Spleen (tissue), 7 donors: ENCODE measurements at regions not wholly inside any gene's neighbourhood (a gene's known extent, or its start where the extent isn't known, plus 50 kb on each side); places are given as distances from the start of the nearest gene placed in this dataset.
"Not testable (repeated sequence)": the region's sequence is repeated elsewhere in the genome, so short reads cannot be mapped to it uniquely, and the experiment has no call there.

Source experiments
- CTCF ChIP-seq, 11 experiments: fragments of 200-600 bp in 7 of 11; fragments of 450-650 bp in 4 of 11; sonication (generic) in 4 of 11; IDR thresholded peaks in 8 of 11; conservative IDR thresholded peaks in 3 of 11; 1 replicate in 7 of 11; 2 replicates in 4 of 11; pipeline versions ENCODE4 v1.4.0 to v1.8.0; 2016 to 2021; ENCODE audit warnings: antibody characterized with exemption in 11 of 11, inconsistent platforms in 4 of 11, mild to moderate bottlenecking in 1 of 11
- POLR2A ChIP-seq, 3 donors: fragments of 450-650 bp; IDR thresholded peaks; one replicate each; pipeline ENCODE4 v1.5.1; 2017; ENCODE audit warnings: antibody characterized with exemption in 3 of 3, mild to moderate bottlenecking in 1 of 3
- POLR2AphosphoS5 ChIP-seq, 3 donors: sonication (generic); formaldehyde crosslinking; IDR thresholded peaks; one replicate each; pipeline ENCODE4 v1.5.1; 2017; ENCODE audit warnings: antibody characterized with exemption in 3 of 3
- donor health status: DM: no; HTN: no; CAD: no; lungs with moderate emphysema.
- donor health status: DM: no; HTN: no; CAD: no.
- donor health status: DM: no; HTN: no; CAD: no.

DNA sequence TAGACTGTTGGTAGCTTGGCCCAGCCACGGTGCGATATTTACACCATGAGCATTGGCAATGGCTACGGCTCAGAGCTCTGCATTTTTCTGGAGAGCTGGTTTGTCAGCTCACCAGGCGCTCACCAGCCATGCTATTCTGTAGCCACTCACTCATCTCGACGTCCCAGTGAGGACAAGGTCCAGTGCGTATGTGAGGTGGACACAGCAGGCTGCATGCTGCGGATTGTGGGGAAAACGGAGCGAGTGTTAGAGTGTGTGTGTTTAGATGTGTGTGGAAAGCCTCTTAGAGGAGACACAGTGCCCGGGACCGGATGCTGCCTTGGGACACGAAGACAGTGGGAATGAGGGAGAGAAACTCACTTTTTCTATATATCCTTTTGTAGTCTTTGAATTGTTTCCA is 103.7 kb downstream of the PLXNA1 start:
- TF ChIP-seq POLR2A (IDR thresholded peaks at IDR 0.05); CTCF (IDR thresholded peaks at IDR 0.05 in 8 of 11, conservative IDR thresholded peaks at IDR 0.05 in 3 of 11); POLR2AphosphoS5 (IDR thresholded peaks at IDR 0.05): not testable (repeated sequence)
